NCI-H748 (cell line): ENCODE measurements at regions not wholly inside any gene's neighbourhood (a gene's known extent, or its start where the extent isn't known, plus 50 kb on each side); places are given as distances from the start of the nearest gene placed in this dataset.
A peak's percentile ranks its signal among the peaks of the same experiment; 100 is the strongest.

Source experiments
- DNase-seq: peaks from one replicate; lab custom pipeline; 2025; ENCODE audit not compliant: unreplicated experiment; lab: John Stamatoyannopoulos, UW

- DNase-seq: no peak
Measured at GRCh38 chr5:105392710-105393149, 1830.1 kb upstream of the NUDT12 start.

DNA sequence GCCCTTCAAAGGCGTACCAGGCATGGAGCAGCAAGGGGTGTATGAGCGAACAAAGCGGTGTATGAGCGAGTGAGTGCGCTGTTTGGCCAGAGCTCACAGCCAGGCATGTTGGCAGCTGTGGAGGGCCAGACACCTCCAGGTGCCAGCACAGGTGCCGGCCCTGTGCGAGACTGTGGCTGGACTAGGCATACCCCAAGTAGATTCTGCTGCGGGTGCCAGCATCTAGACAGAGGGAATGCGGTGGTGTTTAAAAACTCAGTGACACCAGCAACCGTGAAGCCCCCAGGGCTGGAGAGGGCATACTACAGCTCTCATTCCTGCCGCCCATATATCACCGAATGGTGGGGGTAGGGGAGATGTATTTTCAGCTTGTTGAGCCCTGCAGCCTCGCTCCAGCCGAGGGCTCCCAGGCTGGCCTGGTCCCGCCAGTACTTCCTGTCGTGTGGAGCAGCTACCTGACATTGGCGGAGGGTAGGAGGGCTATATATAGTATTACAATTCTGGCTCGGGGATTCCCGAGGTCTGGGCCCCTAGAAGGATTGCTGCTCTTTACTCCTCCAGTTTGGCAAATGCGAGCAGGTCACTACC lies 1829.6 kb upstream of the NUDT12 start:
- DNase-seq: no peak

- no peak for DNase-seq
Measured at GRCh38 chr5:105380126-105380525, 1817.5 kb upstream of the NUDT12 start.

DNA sequence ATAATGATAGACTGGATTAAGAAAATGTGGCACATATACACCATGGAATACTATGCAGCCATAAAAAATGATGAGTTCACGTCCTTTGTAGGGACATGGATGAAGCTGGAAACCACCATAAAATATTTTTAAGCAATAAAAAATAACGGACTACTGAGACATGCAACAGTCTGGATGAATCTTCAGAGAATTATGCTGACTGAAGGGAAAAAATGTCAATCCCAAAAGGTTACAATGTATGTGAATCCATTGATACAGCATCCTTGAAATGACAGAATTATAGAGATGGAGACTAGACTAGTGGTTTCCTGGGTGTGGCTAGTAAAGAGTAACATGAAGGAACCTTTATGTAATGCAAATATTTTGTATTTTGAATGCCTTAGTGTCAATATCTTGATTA lies 1808.6 kb upstream of the NUDT12 start:
- no peak for DNase-seq

DNA sequence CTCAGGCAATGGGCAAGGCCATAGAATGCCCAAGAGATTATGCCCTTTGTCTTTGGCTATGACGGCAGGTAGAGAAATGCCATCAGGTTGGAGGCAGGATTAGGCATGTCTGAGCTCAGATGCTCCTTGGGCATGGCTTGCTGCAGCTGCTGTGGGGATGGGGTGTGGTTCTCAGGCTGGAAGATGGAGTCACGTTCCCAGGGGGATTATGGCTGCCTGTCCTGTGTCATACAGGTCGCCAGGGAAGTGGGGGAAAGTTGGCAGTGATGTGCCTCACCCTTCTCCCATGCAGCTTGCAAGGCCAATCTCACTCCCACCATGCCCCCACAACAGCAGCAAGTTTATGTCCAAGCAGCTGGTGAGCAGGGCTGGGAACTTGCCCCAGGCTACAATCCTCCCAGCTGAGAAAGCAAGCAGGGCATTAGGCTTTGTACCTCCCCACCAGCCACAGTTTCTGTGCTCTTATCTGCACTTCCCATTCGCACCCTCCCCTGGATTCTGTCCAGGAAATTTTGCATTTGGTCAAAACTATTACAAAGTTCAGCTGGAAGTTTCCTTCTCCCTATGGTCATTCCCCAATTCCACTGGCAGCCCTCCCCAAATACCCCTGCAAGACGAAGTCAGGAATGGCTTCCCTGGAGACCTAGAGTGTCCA lies 1788.0 kb upstream of the NUDT12 start:
- DNase-seq: no peak

- no peak for DNase-seq
Measured at GRCh38 chr5:105331558-105331957, 1769.0 kb upstream of the NUDT12 start.

DNA sequence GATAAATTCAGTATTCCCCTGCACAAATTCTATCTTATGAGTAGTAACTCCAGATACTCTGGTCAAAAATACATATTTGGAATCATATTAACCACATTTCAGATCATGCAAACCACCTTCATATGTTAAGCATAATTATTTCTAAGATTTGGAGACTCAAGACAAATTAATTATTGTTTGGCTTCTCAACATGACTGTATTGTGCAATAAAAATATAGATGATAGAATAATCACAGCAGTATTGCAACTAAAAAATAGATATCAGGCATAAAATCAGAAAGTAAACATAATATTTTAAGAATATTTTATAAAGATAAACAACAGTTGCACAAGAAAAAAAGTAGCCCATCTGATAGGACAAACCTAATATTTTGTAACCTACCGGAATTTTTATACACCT lies 1767.6 kb upstream of the NUDT12 start:
- no peak for DNase-seq

DNA sequence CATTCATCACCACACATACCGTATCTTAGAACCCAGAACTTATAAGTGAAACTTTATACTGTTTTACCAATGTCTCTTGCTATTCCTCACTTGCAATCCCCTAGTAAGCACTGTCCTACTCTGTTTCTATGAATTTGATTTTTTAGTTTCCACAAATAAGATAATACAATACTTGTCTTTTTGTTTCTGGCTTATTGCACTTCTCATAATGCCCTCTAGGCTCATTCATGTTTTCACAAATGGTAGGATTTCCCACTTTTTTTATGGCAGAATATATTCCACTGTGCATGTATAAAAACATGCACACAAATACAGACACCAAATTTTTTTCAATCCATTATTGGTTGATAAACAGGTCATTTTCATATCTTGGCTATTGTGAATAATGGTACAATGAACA lies 1742.3 kb upstream of the NUDT12 start:
- DNase-seq: no peak

- no peak for DNase-seq
Measured at GRCh38 chr5:105288946-105289345, 1726.4 kb upstream of the NUDT12 start.

DNA sequence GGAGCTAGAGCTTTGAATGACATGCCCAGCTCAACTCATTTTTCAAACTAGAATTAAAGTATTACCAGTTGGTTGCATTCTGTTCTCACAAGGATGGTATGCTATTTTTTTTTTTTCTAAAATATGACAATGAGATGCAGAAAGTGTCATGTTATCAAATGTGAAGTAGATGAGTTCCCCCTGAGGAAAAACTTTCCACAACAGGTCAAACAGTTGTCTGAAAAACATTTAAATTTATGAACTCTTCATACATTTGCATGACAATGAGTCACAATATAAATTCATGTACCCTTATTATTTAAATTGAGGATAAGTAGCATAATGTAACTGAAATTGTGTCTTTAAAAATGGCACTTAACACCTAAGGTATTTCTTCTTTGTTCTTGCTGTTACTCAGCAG lies 1720.5 kb upstream of the NUDT12 start:
- no peak for DNase-seq

DNA sequence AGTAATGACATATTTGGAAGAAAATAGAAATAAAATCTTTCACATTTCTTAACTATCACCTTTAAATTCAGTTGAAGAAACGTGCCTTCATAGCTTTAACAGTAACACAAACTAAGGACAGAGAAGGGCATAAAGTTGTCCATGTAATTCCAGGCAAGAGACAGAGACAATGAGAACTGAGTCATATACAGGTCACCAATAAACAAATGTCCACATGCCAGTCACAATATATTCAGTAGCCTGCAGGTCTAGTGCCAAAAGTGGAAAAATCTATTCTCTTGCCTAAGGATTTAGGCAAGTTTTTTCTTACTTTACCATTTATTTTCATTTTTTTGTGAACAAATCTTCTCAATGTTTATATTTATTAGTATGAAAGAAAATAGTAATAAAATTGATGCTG lies 1711.5 kb upstream of the NUDT12 start:
- DNase-seq: no peak

GRCh38 chr5:105263515-105263914 lies 1700.9 kb upstream of the NUDT12 start:
- DNase-seq: no peak

DNA sequence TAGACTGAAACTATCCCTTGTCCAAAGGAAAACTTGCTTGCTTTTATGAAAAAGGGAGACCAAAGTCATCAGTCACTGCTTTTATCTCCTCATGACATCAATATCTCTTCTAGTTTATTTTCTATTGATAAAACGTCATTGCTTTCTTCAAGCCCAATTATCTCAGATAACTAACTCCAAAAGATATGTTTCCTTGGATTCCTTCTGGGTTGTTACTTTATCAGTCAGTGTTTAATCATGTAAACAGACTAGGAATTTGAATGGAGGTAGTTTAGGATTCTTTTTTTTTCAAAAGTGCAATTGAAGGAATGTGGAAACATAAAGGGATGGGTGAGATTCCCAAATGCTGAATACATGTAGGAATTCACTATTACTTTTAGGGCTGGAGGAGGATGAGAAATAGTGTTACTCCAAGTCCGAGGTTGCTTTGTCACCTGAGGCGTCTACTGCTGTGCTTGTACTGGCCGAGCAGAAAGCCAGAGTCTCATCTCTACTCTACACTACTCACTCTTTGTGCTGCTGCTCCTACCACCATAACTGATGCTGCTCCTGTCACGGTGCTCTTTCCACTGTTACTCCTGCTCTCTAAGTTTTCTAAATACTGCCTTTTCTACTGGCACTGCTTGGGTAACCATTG lies 1697.1 kb upstream of the NUDT12 start:
- no peak for DNase-seq

DNA sequence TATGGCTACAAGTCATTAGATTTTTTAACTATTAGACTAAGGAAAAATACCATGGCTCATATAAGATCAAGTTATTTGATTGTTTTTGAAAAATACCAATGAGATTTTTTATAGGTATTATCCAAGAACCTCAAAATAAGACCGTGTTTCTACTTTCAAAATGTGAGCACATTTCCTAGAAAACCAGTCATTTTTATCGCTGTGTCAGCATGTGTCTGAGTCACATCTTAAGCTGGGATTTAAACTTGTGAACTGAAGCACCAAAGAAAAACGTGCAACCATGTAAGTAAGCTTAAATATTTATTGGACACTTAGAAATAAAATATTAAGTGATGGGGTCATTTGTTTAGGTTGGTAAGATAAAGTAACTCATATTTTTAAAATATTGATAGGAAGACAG lies 1676.0 kb upstream of the NUDT12 start:
- DNase-seq: no peak

- peak; percentile 72 for DNase-seq
Measured at GRCh38 chr5:105230516-105231157, 1668.0 kb upstream of the NUDT12 start.

GRCh38 chr5:105218018-105218417 lies 1655.4 kb upstream of the NUDT12 start:
- peak; percentile 89 for DNase-seq

DNA sequence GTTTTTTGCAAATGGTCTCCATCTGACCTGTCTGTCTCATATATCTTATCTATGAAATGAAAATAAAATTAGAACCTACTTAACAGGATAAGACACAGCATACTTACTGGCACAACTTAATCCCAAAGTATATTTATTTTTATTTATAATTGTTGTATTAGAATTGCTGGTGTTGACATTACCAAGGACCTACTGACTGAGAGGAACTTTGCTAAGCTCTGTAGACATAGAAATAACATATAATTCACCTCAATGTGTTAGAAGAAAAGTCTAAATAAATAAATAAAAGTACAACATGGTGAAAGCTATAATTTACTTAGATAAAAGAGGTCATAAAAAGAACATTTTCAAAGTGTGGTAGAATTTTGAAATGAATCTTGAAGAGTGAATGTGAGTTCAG lies 1650.5 kb upstream of the NUDT12 start:
- no peak for DNase-seq

- no peak for DNase-seq
Measured at GRCh38 chr5:105207066-105207465, 1644.5 kb upstream of the NUDT12 start.

- no peak for DNase-seq
Measured at GRCh38 chr5:105197531-105197930, 1634.9 kb upstream of the NUDT12 start.

DNA sequence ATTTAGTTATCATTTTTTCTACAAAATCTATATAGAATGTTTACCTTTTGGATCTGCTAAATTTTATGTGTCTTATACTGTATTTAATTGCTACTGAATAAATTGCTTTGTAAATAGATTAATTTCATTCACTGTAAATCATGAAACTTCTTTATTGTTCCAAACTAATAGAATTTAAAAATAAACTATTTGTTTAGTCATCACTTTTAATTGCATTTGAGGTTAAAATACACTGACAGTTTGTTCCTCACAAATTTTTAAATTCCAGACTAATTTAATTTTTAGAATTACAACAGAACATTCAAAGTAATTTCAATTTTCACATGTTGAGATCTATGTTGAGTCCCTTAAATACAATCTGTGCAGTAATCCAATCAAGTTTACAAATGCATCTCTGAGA lies 1633.2 kb upstream of the NUDT12 start:
- no peak for DNase-seq

DNA sequence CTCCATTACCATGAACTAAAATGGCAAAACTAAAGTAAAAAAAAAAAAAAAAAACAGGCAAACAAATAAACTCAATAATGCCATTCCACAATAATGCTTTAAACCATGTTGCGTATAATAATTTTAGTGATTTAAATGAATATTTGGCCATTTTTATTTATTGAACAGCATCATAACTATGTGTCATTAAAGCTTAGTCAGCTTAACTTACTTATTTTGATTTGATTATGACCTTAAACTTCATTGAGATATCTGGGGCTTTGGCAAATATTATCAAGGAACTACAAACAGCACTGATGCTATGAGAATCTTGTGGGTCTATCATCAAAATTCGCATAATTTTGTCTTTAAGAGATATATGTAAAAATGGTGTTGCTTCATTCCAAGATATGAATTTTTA lies 1610.3 kb upstream of the NUDT12 start:
- no peak for DNase-seq

DNA sequence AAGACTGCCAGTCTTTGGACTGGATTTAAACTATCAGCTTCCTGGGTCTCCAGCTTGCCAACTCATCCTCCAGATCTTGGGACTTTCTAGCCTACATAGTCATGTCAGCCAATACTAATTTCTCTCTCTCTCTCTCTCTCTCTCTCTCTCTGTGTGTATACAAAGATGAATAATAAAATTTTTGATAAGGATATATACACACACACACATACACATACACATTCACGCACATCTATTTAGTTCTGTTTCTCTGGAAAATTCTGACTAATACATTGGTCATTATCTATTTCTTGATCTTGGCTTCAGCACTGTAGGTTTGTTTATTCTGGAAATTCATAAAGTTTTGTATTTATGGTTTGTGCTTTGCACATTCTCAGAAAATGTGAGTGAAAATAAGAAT lies 1606.2 kb upstream of the NUDT12 start:
- DNase-seq: no peak
